ENCODE measurements at regions not wholly inside any gene's neighbourhood (a gene's known extent, or its start where the extent isn't known, plus 50 kb on each side); places are given as distances from the start of the nearest gene placed in this dataset.

- no peak for TF ChIP-seq EZH2 (IDR thresholded peaks at IDR 0.05; ENCODE audit: insufficient read depth, poor library complexity, severe bottlenecking)
- TF ChIP-seq EZH2phosphoT487 (IDR thresholded peaks at IDR 0.05; ENCODE audit: insufficient read depth, low read depth) = no peak
Observed at GRCh38 chr20:39541136-39541803, 579.1 kb downstream of the DHX35 start.
